ENCODE measurements at regions not wholly inside any gene's neighbourhood (a gene's known extent, or its start where the extent isn't known, plus 50 kb on each side); places are given as distances from the start of the nearest gene placed in this dataset.
A peak's percentile ranks its signal among the peaks of the same experiment; 100 is the strongest.

- TF ChIP-seq ATF2 (IDR thresholded peaks at IDR 0.05; ENCODE audit: low read length) (no peak), TAF7 (optimal IDR thresholded peaks at IDR 0.05; ENCODE audit: borderline replicate concordance, low read depth, low read length) (no peak), POLR2AphosphoS5 (IDR thresholded peaks at IDR 0.05; ENCODE audit: low read depth, low read length) (no peak), EP300 (IDR thresholded peaks at IDR 0.05; ENCODE audit: borderline replicate concordance in 1 of 2, low read depth in 2 of 2, low read length in 2 of 2) (0 out of 3 replicates have a peak, but pooled peaks of 1 of the 2 experiments have one; percentile 13), KDM4A (IDR thresholded peaks at IDR 0.05; ENCODE audit: low read depth, low read length, severe bottlenecking) (no peak), BACH1 (IDR thresholded peaks at IDR 0.05; ENCODE audit: low read length) (no peak)
These were observed 84.8 kb downstream of the ACAA2 start (continued) for GRCh38 chr18:49728542-49728941.

Data from H1 (cell line).